MM.1S (cell line): ENCODE measurements at regions not wholly inside any gene's neighbourhood (a gene's known extent, or its start where the extent isn't known, plus 50 kb on each side); places are given as distances from the start of the nearest gene placed in this dataset.
A peak's percentile ranks its signal among the peaks of the same experiment; 100 is the strongest.

Source experiments
- DNase-seq: peaks from one replicate; pipeline ENCODE4 v3.0.0-alpha.2; 2015
- H2AFZ ChIP-seq: fragments of 300-600 bp; sonication (generic); 2 replicates; pipeline ENCODE4 v1.6.0; 2016; ENCODE audit warnings: antibody characterized with exemption, low read length
- H3F3A ChIP-seq: fragments of 300-600 bp; sonication (generic); 2 replicates; pipeline ENCODE4 v1.6.1; 2016; ENCODE audit warnings: mild to moderate bottlenecking, antibody characterized with exemption, low read length, moderate library complexity, mixed read lengths; ENCODE audit not compliant: insufficient read depth
- H3K27ac ChIP-seq: fragments of 300-600 bp; sonication (generic); 2 replicates; pipeline ENCODE4 v1.5.1; 2016; ENCODE audit warnings: mild to moderate bottlenecking, low read length
- H3K27me3 ChIP-seq: fragments of 300-600 bp; sonication (generic); replicated peaks from 2 replicates; pipeline ENCODE4 v1.6.0; 2016; ENCODE audit warnings: low read length; ENCODE audit not compliant: insufficient read depth
- H3K36me3 ChIP-seq: fragments of 300-600 bp; sonication (generic); replicated peaks from 2 replicates; pipeline ENCODE4 v1.6.1; 2016; ENCODE audit warnings: mild to moderate bottlenecking, low read length, mixed read lengths; ENCODE audit not compliant: insufficient read depth
- H3K4me1 ChIP-seq: fragments of 300-600 bp; sonication (generic); 2 replicates; pipeline ENCODE4 v1.6.1; 2016; ENCODE audit warnings: low read length, mixed read lengths
- H3K4me2 ChIP-seq: fragments of 300-600 bp; sonication (generic); 2 replicates; pipeline ENCODE4 v1.6.0; 2016; ENCODE audit warnings: low read depth, low read length
- H3K4me3 ChIP-seq: fragments of 300-600 bp; sonication (generic); 2 replicates; pipeline ENCODE4 v1.5.1; 2016; ENCODE audit warnings: low read length, mixed read lengths
- H3K79me2 ChIP-seq: fragments of 300-600 bp; sonication (generic); 2 replicates; pipeline ENCODE4 v1.6.1; 2016; ENCODE audit warnings: mixed run types, low read length, mixed read lengths
- H3K9ac ChIP-seq: fragments of 300-600 bp; sonication (generic); 2 replicates; pipeline ENCODE4 v1.6.1; 2016; ENCODE audit warnings: low read length, mixed read lengths
- H3K9me2 ChIP-seq: fragments of 300-600 bp; sonication (generic); replicated peaks from 2 replicates; pipeline ENCODE4 v1.6.1; 2016; ENCODE audit warnings: mild to moderate bottlenecking, low read length, mixed read lengths; ENCODE audit not compliant: insufficient read depth
- H3K9me3 ChIP-seq: fragments of 300-600 bp; sonication (generic); replicated peaks from 2 replicates; pipeline ENCODE4 v1.6.1; 2016; ENCODE audit warnings: mild to moderate bottlenecking, low read length, mixed read lengths; ENCODE audit not compliant: insufficient read depth
- H4K20me1 ChIP-seq: fragments of 300-600 bp; sonication (generic); 2 replicates; pipeline ENCODE4 v1.6.1; 2016; ENCODE audit warnings: mild to moderate bottlenecking, low read length, moderate library complexity, mixed read lengths; ENCODE audit not compliant: insufficient read depth
- CTCF ChIP-seq: fragments of 300-600 bp; sonication (generic); IDR thresholded peaks from 2 replicates; pipeline ENCODE4 v1.5.1; 2016; ENCODE audit warnings: antibody characterized with exemption, low read length, mixed read lengths
- EZH2 ChIP-seq: fragments of 300-600 bp; sonication (generic); optimal IDR thresholded peaks from 2 replicates; pipeline ENCODE3; 2017; ENCODE audit warnings: low read depth, mild to moderate bottlenecking, antibody characterized with exemption, low read length, mixed read lengths
- EZH2phosphoT487 ChIP-seq: fragments of 300-600 bp; sonication (generic); IDR thresholded peaks from 2 replicates; pipeline ENCODE4 v1.6.1; 2018; ENCODE audit warnings: antibody characterized with exemption, low read length

- H3K9me3 ChIP-seq = no peaks in the 10 kb centered on the region
- H3K9ac ChIP-seq = no peak overlapping the region
- no peaks in the 10 kb centered on the region for H4K20me1 ChIP-seq
- no peak overlapping the region for H3K4me2 ChIP-seq
- no peak overlapping the region for H3K4me3 ChIP-seq
- H3F3A ChIP-seq = no peaks in the 10 kb centered on the region
- H3K4me1 ChIP-seq = no peaks in the 10 kb centered on the region
- TF ChIP-seq CTCF (no peak), EZH2 (no peak), EZH2phosphoT487 (no peak)
- no peak overlapping the region for H2AFZ ChIP-seq
- no peaks in the 10 kb centered on the region for H3K9me2 ChIP-seq
- no peaks in the 10 kb centered on the region for H3K36me3 ChIP-seq
- no peak overlapping the region for H3K27ac ChIP-seq
- no peaks in the 10 kb centered on the region for H3K27me3 ChIP-seq
- DNase-seq = no peak
- no peaks in the 10 kb centered on the region for H3K79me2 ChIP-seq
These were observed 944.8 kb downstream of the DNAH5 start for GRCh38 chr5:12999667-13000066.

DNA sequence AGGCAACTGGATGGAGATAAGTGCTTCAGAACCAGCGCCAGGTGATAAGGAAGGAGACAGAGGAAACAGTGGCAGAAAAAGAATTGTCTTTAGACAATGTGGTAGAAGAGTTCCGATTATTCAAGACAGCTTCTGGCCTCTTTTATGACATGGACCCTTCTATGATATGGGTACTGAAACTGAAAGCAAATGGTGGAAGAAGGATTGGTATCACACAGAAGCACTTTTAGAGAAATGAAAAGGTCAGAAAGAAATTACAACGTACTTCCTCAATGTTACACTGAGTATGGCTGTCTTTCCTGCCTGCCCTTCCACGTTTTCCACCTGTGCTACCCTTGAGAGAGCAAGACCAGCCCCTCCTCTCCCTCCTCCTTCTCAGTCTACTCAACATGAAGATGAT lies 959.3 kb downstream of the DNAH5 start:
- Histone ChIP-seq H2AFZ (no peak overlapping the region), H4K20me1 (no peaks in the 10 kb centered on the region), H3K9me2 (no peaks in the 10 kb centered on the region), H3K27me3 (no peaks in the 10 kb centered on the region), H3K27ac (no peak overlapping the region), H3K9ac (no peak overlapping the region), H3F3A (no peaks in the 10 kb centered on the region), H3K4me2 (no peak overlapping the region), H3K4me1 (no peaks in the 10 kb centered on the region), H3K9me3 (no peaks in the 10 kb centered on the region), H3K36me3 (no peaks in the 10 kb centered on the region), H3K4me3 (no peak overlapping the region), H3K79me2 (no peaks in the 10 kb centered on the region)
- no peak for TF ChIP-seq EZH2
- no peak for TF ChIP-seq EZH2phosphoT487
- TF ChIP-seq CTCF = no peak
- peak; percentile 33 for DNase-seq

DNA sequence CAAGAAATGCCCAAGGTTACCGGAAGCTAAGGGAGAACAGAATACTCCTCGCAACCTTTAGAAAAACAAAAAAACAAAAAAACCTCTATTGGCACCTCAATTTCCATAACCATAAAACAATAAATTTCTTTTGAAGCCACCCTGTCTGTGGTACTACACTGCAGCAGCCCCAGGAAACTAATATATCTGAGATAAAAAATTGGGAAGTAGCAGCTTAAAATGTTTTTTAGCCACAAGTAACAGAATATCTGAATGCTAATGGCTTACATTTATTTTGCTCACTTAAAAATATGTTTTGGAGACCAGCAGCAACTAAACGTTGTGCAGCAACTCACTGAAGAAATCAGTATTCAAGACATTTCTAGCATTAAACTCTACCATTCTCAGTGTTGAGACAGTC lies 969.6 kb downstream of the DNAH5 start:
- Histone ChIP-seq H4K20me1 (no peaks in the 10 kb centered on the region), H3F3A (no peaks in the 10 kb centered on the region), H3K4me3 (no peak overlapping the region), H3K9me2 (no peaks in the 10 kb centered on the region), H3K9me3 (no peaks in the 10 kb centered on the region), H3K4me1 (no peaks in the 10 kb centered on the region), H3K79me2 (no peaks in the 10 kb centered on the region), H3K36me3 (no peaks in the 10 kb centered on the region), H3K27me3 (no peaks in the 10 kb centered on the region), H3K27ac (no peak overlapping the region), H3K4me2 (no peak overlapping the region), H3K9ac (no peak overlapping the region), H2AFZ (no peak overlapping the region)
- no peak for TF ChIP-seq EZH2
- no peak for TF ChIP-seq EZH2phosphoT487
- TF ChIP-seq CTCF = no peak
- no peak for DNase-seq

GRCh38 chr5:12965804-12966203 lies 978.7 kb downstream of the DNAH5 start:
- no peak overlapping the region for H3K27ac ChIP-seq
- H2AFZ ChIP-seq = no peak overlapping the region
- H3K4me3 ChIP-seq = no peak overlapping the region
- no peaks in the 10 kb centered on the region for H3K9me2 ChIP-seq
- no peak for DNase-seq
- no peaks in the 10 kb centered on the region for H3K27me3 ChIP-seq
- H3K36me3 ChIP-seq = no peaks in the 10 kb centered on the region
- H4K20me1 ChIP-seq = no peaks in the 10 kb centered on the region
- no peaks in the 10 kb centered on the region for H3K9me3 ChIP-seq
- TF ChIP-seq EZH2phosphoT487 (no peak), CTCF (no peak), EZH2 (no peak)
- H3K4me1 ChIP-seq = no peaks in the 10 kb centered on the region
- no peak overlapping the region for H3K9ac ChIP-seq
- no peaks in the 10 kb centered on the region for H3F3A ChIP-seq
- H3K4me2 ChIP-seq = no peak overlapping the region
- no peaks in the 10 kb centered on the region for H3K79me2 ChIP-seq
